ENCODE measurements at regions not wholly inside any gene's neighbourhood (a gene's known extent, or its start where the extent isn't known, plus 50 kb on each side); places are given as distances from the start of the nearest gene placed in this dataset.

DNA sequence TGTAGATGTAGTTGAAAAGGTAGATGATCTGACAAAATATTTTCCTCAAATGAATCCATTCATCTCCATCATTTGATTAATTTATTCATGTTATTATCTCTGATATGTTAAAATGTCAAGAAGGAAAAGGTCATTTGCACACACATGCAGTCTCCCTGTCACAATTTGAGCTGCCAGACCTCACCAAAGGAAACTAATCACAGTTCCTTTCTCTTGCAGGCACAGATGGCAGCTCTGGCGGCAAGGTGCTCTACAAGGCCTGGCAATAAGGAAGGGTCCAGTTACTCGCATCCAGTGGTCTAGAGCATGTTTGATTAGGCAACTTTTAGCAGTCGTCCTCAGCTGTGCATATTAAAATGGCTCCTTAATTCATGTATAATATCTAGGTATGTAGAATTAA is 120.1 kb downstream of the FEM1C start:
- no peak for TF ChIP-seq FOXK2 (IDR thresholded peaks at IDR 0.05)
- no peak for TF ChIP-seq FOXM1 (IDR thresholded peaks at IDR 0.05; ENCODE audit: borderline replicate concordance)
- TF ChIP-seq BHLHE40 (IDR thresholded peaks at IDR 0.05; ENCODE audit: borderline replicate concordance), result no peak
- TF ChIP-seq FOXA1 (IDR thresholded peaks at IDR 0.05), result no peak
- no peak for TF ChIP-seq ARNT (IDR thresholded peaks at IDR 0.05)
- no peak for TF ChIP-seq HDGF (IDR thresholded peaks at IDR 0.05; ENCODE audit: borderline replicate concordance)
- TF ChIP-seq TARDBP (IDR thresholded peaks at IDR 0.05), result no peak
- TF ChIP-seq CTBP1 (IDR thresholded peaks at IDR 0.05; ENCODE audit: borderline replicate concordance), result no peak
- TF ChIP-seq, protein P1, sequence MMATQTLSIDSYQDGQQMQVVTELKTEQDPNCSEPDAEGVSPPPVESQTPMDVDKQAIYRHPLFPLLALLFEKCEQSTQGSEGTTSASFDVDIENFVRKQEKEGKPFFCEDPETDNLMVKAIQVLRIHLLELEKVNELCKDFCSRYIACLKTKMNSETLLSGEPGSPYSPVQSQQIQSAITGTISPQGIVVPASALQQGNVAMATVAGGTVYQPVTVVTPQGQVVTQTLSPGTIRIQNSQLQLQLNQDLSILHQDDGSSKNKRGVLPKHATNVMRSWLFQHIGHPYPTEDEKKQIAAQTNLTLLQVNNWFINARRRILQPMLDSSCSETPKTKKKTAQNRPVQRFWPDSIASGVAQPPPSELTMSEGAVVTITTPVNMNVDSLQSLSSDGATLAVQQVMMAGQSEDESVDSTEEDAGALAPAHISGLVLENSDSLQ (IDR thresholded peaks at IDR 0.05), result no peak
- no peak for TF ChIP-seq SP1 (IDR thresholded peaks at IDR 0.05)
- no peak for TF ChIP-seq ELF4 (IDR thresholded peaks at IDR 0.05)
- no peak for TF ChIP-seq L3MBTL2 (conservative IDR thresholded peaks at IDR 0.05)
- TF ChIP-seq NFRKB (IDR thresholded peaks at IDR 0.05), result no peak

Data from HEK293T (cell line).